ENCODE measurements at regions not wholly inside any gene's neighbourhood (a gene's known extent, or its start where the extent isn't known, plus 50 kb on each side); places are given as distances from the start of the nearest gene placed in this dataset.

DNA sequence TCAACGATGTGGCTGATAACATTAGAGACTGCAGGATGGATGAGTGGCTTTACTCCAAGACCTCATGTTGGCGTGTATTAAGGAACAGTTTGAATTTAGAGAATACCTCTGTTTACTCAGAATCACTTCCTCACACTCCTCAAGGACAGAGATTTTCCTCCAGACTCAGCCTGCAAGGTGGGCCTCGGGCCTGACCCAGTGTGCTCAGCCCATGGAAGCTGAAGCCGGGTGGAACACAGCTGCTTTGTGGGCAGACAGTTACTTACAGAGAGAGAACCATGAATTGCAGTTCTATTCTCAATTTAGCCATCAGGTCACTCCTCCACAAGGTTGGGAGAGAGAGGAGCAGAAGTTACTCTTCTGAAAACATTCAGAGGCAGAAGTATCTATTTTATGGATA lies 135.8 kb downstream of the SNX19 start:
- no peak for TF ChIP-seq GATA3 (IDR thresholded peaks at IDR 0.05; ENCODE audit: low read depth, low read length)
- TF ChIP-seq GATA2 (IDR thresholded peaks at IDR 0.05; ENCODE audit: low read depth, low read length): no peak

Data from SH-SY5Y (cell line).